ENCODE measurements at regions not wholly inside any gene's neighbourhood (a gene's known extent, or its start where the extent isn't known, plus 50 kb on each side); places are given as distances from the start of the nearest gene placed in this dataset.

GRCh38 chr4:123783921-123784320 is 387.3 kb downstream of the SPRY1 start:
- intact Hi-C loops (cut with micrococcal nuclease): no loop called here

GRCh38 chr4:123784626-123785025 is 388.0 kb downstream of the SPRY1 start:
- Mint-ChIP-seq H3K27me3 (no peaks in the 10 kb centered on the region), H3K4me3 (no peak overlapping the region), H3K9me3 (peaks cover 0 to 6% (median 0%) of the 10 kb centered on the region in 8 donors), H3K27ac (no peak overlapping the region), H3K4me1 (no peaks in the 10 kb centered on the region), H3K36me3 (no peaks in the 10 kb centered on the region)
- ChIA-PET CTCF (ENCODE audit: partially characterized antibody) (no interaction called here), POLR2A (ENCODE audit: partially characterized antibody) (no interaction called here)
- Histone ChIP-seq H3K27ac (ENCODE audit: low read depth, low read length) (no peak overlapping the region), H3K4me1 (ENCODE audit: insufficient read depth, low read length) (no peaks in the 10 kb centered on the region), H3K4me3 (ENCODE audit: low read length in 2 of 2) (no peak overlapping the region), H3K27me3 (ENCODE audit: insufficient read depth, low read length) (no peaks in the 10 kb centered on the region), H3K36me3 (ENCODE audit: insufficient read depth, low read length) (no peaks in the 10 kb centered on the region), H3K9me3 (ENCODE audit: control insufficient read depth in 1 of 2, low read length in 2 of 2) (no peaks in the 10 kb centered on the region)
- intact Hi-C loops (cut with micrococcal nuclease): no loop called here
- DNase-seq: no peak

More at GRCh38 chr4:123783921-123784320, 387.3 kb downstream of the SPRY1 start:
- no peaks in the 10 kb centered on the region for H3K36me3 Mint-ChIP-seq
- no peaks in the 10 kb centered on the region for H3K4me1 ChIP-seq (ENCODE audit: insufficient read depth, low read length)
- H3K4me3 Mint-ChIP-seq: no peak overlapping the region
- H3K27ac ChIP-seq (ENCODE audit: low read depth, low read length): no peak overlapping the region
- ChIA-PET CTCF (ENCODE audit: partially characterized antibody) (no interaction called here), POLR2A (ENCODE audit: partially characterized antibody) (no interaction called here)
- H3K36me3 ChIP-seq (ENCODE audit: insufficient read depth, low read length): no peaks in the 10 kb centered on the region
- no peak for DNase-seq
- H3K27me3 Mint-ChIP-seq: no peaks in the 10 kb centered on the region
- H3K27ac Mint-ChIP-seq: no peak overlapping the region
- no peaks in the 10 kb centered on the region for H3K27me3 ChIP-seq (ENCODE audit: insufficient read depth, low read length)
- H3K4me1 Mint-ChIP-seq: no peaks in the 10 kb centered on the region
- H3K9me3 Mint-ChIP-seq: peaks cover 0 to 7% (median 0%) of the 10 kb centered on the region in 8 donors
- H3K9me3 ChIP-seq (ENCODE audit: control insufficient read depth in 1 of 2, low read length in 2 of 2): no peaks in the 10 kb centered on the region
- no peak overlapping the region for H3K4me3 ChIP-seq (ENCODE audit: low read length in 2 of 2)

- Histone ChIP-seq H3K27ac (ENCODE audit: low read depth, low read length) (no peak overlapping the region), H3K4me3 (ENCODE audit: low read length in 2 of 2) (no peak overlapping the region), H3K36me3 (ENCODE audit: insufficient read depth, low read length) (no peaks in the 10 kb centered on the region), H3K9me3 (ENCODE audit: control insufficient read depth in 1 of 2, low read length in 2 of 2) (no peaks in the 10 kb centered on the region), H3K4me1 (ENCODE audit: insufficient read depth, low read length) (no peaks in the 10 kb centered on the region), H3K27me3 (ENCODE audit: insufficient read depth, low read length) (no peaks in the 10 kb centered on the region)
- no peak for DNase-seq
- Mint-ChIP-seq H3K9me3 (peaks cover 0 to 6% (median 0%) of the 10 kb centered on the region in 8 donors), H3K27ac (no peak overlapping the region), H3K4me1 (no peaks in the 10 kb centered on the region), H3K27me3 (no peaks in the 10 kb centered on the region), H3K36me3 (no peaks in the 10 kb centered on the region), H3K4me3 (no peak overlapping the region)
- CTCF ChIA-PET (ENCODE audit: partially characterized antibody): no interaction called here
- intact Hi-C loops (cut with micrococcal nuclease): no loop called here
- POLR2A ChIA-PET (ENCODE audit: partially characterized antibody): no interaction called here
These were observed 388.9 kb downstream of the SPRY1 start for GRCh38 chr4:123785538-123785937.

- H3K4me3 Mint-ChIP-seq: no peak overlapping the region
- no peaks in the 10 kb centered on the region for H3K27me3 Mint-ChIP-seq
- intact Hi-C loops (cut with micrococcal nuclease): no loop called here
- H3K36me3 ChIP-seq (ENCODE audit: insufficient read depth, low read length): no peaks in the 10 kb centered on the region
- peaks cover 0 to 3% (median 0%) of the 10 kb centered on the region in 8 donors for H3K9me3 Mint-ChIP-seq
- no peak overlapping the region for H3K4me3 ChIP-seq (ENCODE audit: low read length in 2 of 2)
- no peak for DNase-seq
- H3K4me1 Mint-ChIP-seq: no peaks in the 10 kb centered on the region
- no peaks in the 10 kb centered on the region for H3K9me3 ChIP-seq (ENCODE audit: control insufficient read depth in 1 of 2, low read length in 2 of 2)
- POLR2A ChIA-PET (ENCODE audit: partially characterized antibody): no interaction called here
- no peak overlapping the region for H3K27ac ChIP-seq (ENCODE audit: low read depth, low read length)
- no peaks in the 10 kb centered on the region for H3K36me3 Mint-ChIP-seq
- no peaks in the 10 kb centered on the region for H3K4me1 ChIP-seq (ENCODE audit: insufficient read depth, low read length)
- H3K27ac Mint-ChIP-seq: no peak overlapping the region
- CTCF ChIA-PET (ENCODE audit: partially characterized antibody): no interaction called here
- no peaks in the 10 kb centered on the region for H3K27me3 ChIP-seq (ENCODE audit: insufficient read depth, low read length)
These were observed 389.7 kb downstream of the SPRY1 start for GRCh38 chr4:123786163-123786915.

GRCh38 chr4:123786920-123787319 is 390.3 kb downstream of the SPRY1 start:
- ChIA-PET CTCF (ENCODE audit: partially characterized antibody) (no interaction called here), POLR2A (ENCODE audit: partially characterized antibody) (no interaction called here)
- Mint-ChIP-seq H3K27ac (no peak overlapping the region), H3K4me1 (no peaks in the 10 kb centered on the region), H3K27me3 (no peaks in the 10 kb centered on the region), H3K36me3 (no peaks in the 10 kb centered on the region), H3K4me3 (no peak overlapping the region), H3K9me3 (peaks cover 0 to 3% (median 0%) of the 10 kb centered on the region in 8 donors)
- Histone ChIP-seq H3K4me1 (ENCODE audit: insufficient read depth, low read length) (no peaks in the 10 kb centered on the region), H3K27me3 (ENCODE audit: insufficient read depth, low read length) (no peaks in the 10 kb centered on the region), H3K36me3 (ENCODE audit: insufficient read depth, low read length) (no peaks in the 10 kb centered on the region), H3K4me3 (ENCODE audit: low read length in 2 of 2) (no peak overlapping the region), H3K9me3 (ENCODE audit: control insufficient read depth in 1 of 2, low read length in 2 of 2) (no peaks in the 10 kb centered on the region), H3K27ac (ENCODE audit: low read depth, low read length) (no peak overlapping the region)
- intact Hi-C loops (cut with micrococcal nuclease): no loop called here
- DNase-seq: no peak

- intact Hi-C loops (cut with micrococcal nuclease): no loop called here
- H3K4me3 ChIP-seq (ENCODE audit: low read length in 2 of 2): no peak overlapping the region
- no peaks in the 10 kb centered on the region for H3K27me3 ChIP-seq (ENCODE audit: insufficient read depth, low read length)
- H3K4me1 ChIP-seq (ENCODE audit: insufficient read depth, low read length): no peaks in the 10 kb centered on the region
- ChIA-PET CTCF (ENCODE audit: partially characterized antibody) (no interaction called here), POLR2A (ENCODE audit: partially characterized antibody) (no interaction called here)
- H3K36me3 ChIP-seq (ENCODE audit: insufficient read depth, low read length): no peaks in the 10 kb centered on the region
- Mint-ChIP-seq H3K4me3 (no peak overlapping the region), H3K27ac (no peak overlapping the region), H3K4me1 (no peaks in the 10 kb centered on the region), H3K36me3 (no peaks in the 10 kb centered on the region), H3K27me3 (no peaks in the 10 kb centered on the region), H3K9me3 (peaks cover 0 to 5% (median 0%) of the 10 kb centered on the region in 8 donors)
- DNase-seq: no peak
- no peak overlapping the region for H3K27ac ChIP-seq (ENCODE audit: low read depth, low read length)
- no peaks in the 10 kb centered on the region for H3K9me3 ChIP-seq (ENCODE audit: control insufficient read depth in 1 of 2, low read length in 2 of 2)
These were observed 391.0 kb downstream of the SPRY1 start for GRCh38 chr4:123787512-123788080.

GRCh38 chr4:123788577-123788976 is 392.0 kb downstream of the SPRY1 start:
- Mint-ChIP-seq H3K4me3 (no peak overlapping the region), H3K9me3 (peaks cover 0 to 5% (median 0%) of the 10 kb centered on the region in 8 donors), H3K27ac (no peak overlapping the region), H3K36me3 (no peaks in the 10 kb centered on the region), H3K27me3 (no peaks in the 10 kb centered on the region), H3K4me1 (no peaks in the 10 kb centered on the region)
- H3K27ac ChIP-seq (ENCODE audit: low read depth, low read length): no peak overlapping the region
- POLR2A ChIA-PET (ENCODE audit: partially characterized antibody): no interaction called here
- no peaks in the 10 kb centered on the region for H3K36me3 ChIP-seq (ENCODE audit: insufficient read depth, low read length)
- H3K4me1 ChIP-seq (ENCODE audit: insufficient read depth, low read length): no peaks in the 10 kb centered on the region
- intact Hi-C loops (cut with micrococcal nuclease): no loop called here
- DNase-seq: no peak
- CTCF ChIA-PET (ENCODE audit: partially characterized antibody): no interaction called here
- H3K9me3 ChIP-seq (ENCODE audit: control insufficient read depth in 1 of 2, low read length in 2 of 2): no peaks in the 10 kb centered on the region
- no peak overlapping the region for H3K4me3 ChIP-seq (ENCODE audit: low read length in 2 of 2)
- H3K27me3 ChIP-seq (ENCODE audit: insufficient read depth, low read length): no peaks in the 10 kb centered on the region
